Fibroblast of lung (primary cell): ENCODE measurements at regions not wholly inside any gene's neighbourhood (a gene's known extent, or its start where the extent isn't known, plus 50 kb on each side); places are given as distances from the start of the nearest gene placed in this dataset.

Experiments
- EZH2 ChIP-seq: IDR thresholded peaks from 2 replicates; pipeline ENCODE4 v1.5.1; 2012; ENCODE audit warnings: low read length, control low read depth, mild to moderate bottlenecking; ENCODE audit errors: missing control alignments
- TF ChIP-seq, protein P1 (sequence below), 2 donors: IDR thresholded peaks in 1 of 2; conservative IDR thresholded peaks in 1 of 2; 1 replicate in 1 of 2; 2 replicates in 1 of 2; pipeline ENCODE4 v1.5.1; 2011 to 2012; ENCODE audit warnings: low read length in 2 of 2, control low read depth in 1 of 2, inconsistent platforms in 1 of 2, low read depth in 1 of 2, mild to moderate bottlenecking in 1 of 2

DNA sequence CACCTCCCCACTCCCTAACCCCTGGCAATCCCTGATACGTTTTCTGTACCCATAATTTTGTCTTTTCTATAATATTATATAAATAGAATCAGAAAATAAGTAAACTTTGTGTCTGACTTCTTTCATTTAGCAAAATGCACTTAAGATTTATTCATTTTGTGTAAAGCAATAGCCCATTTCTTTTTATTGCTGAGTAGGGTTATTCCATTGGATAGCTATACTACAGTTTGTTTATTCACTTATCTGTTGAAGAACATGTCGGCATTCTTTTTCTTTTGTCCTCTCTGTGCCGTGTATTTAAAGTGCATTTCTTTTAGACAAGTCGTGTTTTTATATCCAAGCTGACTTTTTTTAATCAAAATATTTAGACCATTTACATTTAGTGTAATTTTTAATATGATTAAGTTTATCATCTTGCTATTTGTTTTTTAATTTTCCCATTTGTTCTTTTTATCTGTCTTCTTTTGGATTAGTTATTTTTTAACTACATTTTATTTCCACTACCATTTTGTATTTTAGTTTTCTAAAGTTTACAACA, 176.4 kb upstream of the TSHZ3 start:
- TF ChIP-seq, protein P1, sequence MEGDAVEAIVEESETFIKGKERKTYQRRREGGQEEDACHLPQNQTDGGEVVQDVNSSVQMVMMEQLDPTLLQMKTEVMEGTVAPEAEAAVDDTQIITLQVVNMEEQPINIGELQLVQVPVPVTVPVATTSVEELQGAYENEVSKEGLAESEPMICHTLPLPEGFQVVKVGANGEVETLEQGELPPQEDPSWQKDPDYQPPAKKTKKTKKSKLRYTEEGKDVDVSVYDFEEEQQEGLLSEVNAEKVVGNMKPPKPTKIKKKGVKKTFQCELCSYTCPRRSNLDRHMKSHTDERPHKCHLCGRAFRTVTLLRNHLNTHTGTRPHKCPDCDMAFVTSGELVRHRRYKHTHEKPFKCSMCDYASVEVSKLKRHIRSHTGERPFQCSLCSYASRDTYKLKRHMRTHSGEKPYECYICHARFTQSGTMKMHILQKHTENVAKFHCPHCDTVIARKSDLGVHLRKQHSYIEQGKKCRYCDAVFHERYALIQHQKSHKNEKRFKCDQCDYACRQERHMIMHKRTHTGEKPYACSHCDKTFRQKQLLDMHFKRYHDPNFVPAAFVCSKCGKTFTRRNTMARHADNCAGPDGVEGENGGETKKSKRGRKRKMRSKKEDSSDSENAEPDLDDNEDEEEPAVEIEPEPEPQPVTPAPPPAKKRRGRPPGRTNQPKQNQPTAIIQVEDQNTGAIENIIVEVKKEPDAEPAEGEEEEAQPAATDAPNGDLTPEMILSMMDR (conservative IDR thresholded peaks at IDR 0.05 in 1 of 2, IDR thresholded peaks at IDR 0.05 in 1 of 2; ENCODE audit: low read depth in 1 of 2, low read length in 2 of 2), result no peak
- no peak for TF ChIP-seq EZH2
